ENCODE measurements at regions not wholly inside any gene's neighbourhood (a gene's known extent, or its start where the extent isn't known, plus 50 kb on each side); places are given as distances from the start of the nearest gene placed in this dataset.

- Histone ChIP-seq H3K4me1 (ENCODE audit: control insufficient read depth in 2 of 3, insufficient read depth in 2 of 3, low read depth in 1 of 3, low read length in 3 of 3) (no peaks in the 10 kb centered on the region), H3K9ac (ENCODE audit: low read length in 3 of 3) (no peak overlapping the region), H3K27me3 (ENCODE audit: control insufficient read depth, insufficient read depth, low read length) (no peaks in the 10 kb centered on the region), H3K36me3 (ENCODE audit: control insufficient read depth in 2 of 3, insufficient read depth in 3 of 3, low read length in 3 of 3) (no peaks in the 10 kb centered on the region), H3K27ac (ENCODE audit: low read depth in 2 of 2, low read length in 2 of 2) (no peak overlapping the region), H3K9me3 (ENCODE audit: control insufficient read depth in 2 of 3, insufficient read depth in 1 of 3, low read length in 3 of 3) (no peaks in the 10 kb centered on the region), H3K4me3 (ENCODE audit: low read length in 3 of 3) (no peak overlapping the region)
- DNase-seq (no peak), FAIRE-seq (no peak)
- intact Hi-C loops (cut with DNase I) = no loop called here
- TF ChIP-seq, protein P1, sequence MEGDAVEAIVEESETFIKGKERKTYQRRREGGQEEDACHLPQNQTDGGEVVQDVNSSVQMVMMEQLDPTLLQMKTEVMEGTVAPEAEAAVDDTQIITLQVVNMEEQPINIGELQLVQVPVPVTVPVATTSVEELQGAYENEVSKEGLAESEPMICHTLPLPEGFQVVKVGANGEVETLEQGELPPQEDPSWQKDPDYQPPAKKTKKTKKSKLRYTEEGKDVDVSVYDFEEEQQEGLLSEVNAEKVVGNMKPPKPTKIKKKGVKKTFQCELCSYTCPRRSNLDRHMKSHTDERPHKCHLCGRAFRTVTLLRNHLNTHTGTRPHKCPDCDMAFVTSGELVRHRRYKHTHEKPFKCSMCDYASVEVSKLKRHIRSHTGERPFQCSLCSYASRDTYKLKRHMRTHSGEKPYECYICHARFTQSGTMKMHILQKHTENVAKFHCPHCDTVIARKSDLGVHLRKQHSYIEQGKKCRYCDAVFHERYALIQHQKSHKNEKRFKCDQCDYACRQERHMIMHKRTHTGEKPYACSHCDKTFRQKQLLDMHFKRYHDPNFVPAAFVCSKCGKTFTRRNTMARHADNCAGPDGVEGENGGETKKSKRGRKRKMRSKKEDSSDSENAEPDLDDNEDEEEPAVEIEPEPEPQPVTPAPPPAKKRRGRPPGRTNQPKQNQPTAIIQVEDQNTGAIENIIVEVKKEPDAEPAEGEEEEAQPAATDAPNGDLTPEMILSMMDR (IDR thresholded peaks at IDR 0.05; ENCODE audit: borderline replicate concordance, extremely low read depth, insufficient read depth) = no peak
Measured at GRCh38 chr10:10010397-10010796, 1007.3 kb upstream of the CELF2 start.

GRCh38 chr10:10014846-10015245 lies 1002.8 kb upstream of the CELF2 start:
- TF ChIP-seq, protein P1 (IDR thresholded peaks at IDR 0.05; ENCODE audit: borderline replicate concordance, extremely low read depth, insufficient read depth) = no peak
- DNase-seq (no peak), FAIRE-seq (no peak)
- no peaks in the 10 kb centered on the region for H3K36me3 ChIP-seq (ENCODE audit: control insufficient read depth in 2 of 3, insufficient read depth in 3 of 3, low read length in 3 of 3)
- H3K27me3 ChIP-seq (ENCODE audit: control insufficient read depth, insufficient read depth, low read length) = no peaks in the 10 kb centered on the region
- H3K9me3 ChIP-seq (ENCODE audit: control insufficient read depth in 2 of 3, insufficient read depth in 1 of 3, low read length in 3 of 3) = no peaks in the 10 kb centered on the region
- no peak overlapping the region for H3K27ac ChIP-seq (ENCODE audit: low read depth in 2 of 2, low read length in 2 of 2)
- no peak overlapping the region for H3K9ac ChIP-seq (ENCODE audit: low read length in 3 of 3)
- intact Hi-C loops (cut with DNase I) = no loop called here
- H3K4me3 ChIP-seq (ENCODE audit: low read length in 3 of 3) = no peak overlapping the region
- H3K4me1 ChIP-seq (ENCODE audit: control insufficient read depth in 2 of 3, insufficient read depth in 2 of 3, low read depth in 1 of 3, low read length in 3 of 3) = no peaks in the 10 kb centered on the region

DNA sequence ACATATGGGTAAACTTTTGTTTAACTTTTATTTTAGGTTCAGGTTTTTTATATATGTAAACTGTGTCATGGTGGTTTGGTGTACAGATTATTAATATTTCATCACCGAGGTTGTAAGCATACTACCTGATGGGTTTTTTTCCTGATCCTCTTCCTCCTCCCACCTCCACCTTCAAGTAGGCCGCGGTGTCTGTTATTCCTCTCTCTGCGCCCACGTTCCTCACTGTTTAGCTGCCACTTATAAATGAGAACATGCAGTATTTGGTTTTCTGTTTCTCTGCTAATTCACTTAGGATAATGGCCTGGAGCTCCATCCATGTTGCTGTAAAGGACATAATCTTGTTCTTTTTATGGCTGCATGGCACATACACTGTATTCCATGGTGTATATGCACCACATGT lies 1000.0 kb upstream of the CELF2 start:
- Histone ChIP-seq H3K27me3 (ENCODE audit: control insufficient read depth, insufficient read depth, low read length) (no peaks in the 10 kb centered on the region), H3K9ac (ENCODE audit: low read length in 3 of 3) (no peak overlapping the region), H3K4me1 (ENCODE audit: control insufficient read depth in 2 of 3, insufficient read depth in 2 of 3, low read depth in 1 of 3, low read length in 3 of 3) (no peaks in the 10 kb centered on the region), H3K4me3 (ENCODE audit: low read length in 3 of 3) (no peak overlapping the region), H3K9me3 (ENCODE audit: control insufficient read depth in 2 of 3, insufficient read depth in 1 of 3, low read length in 3 of 3) (no peaks in the 10 kb centered on the region), H3K27ac (ENCODE audit: low read depth in 2 of 2, low read length in 2 of 2) (no peak overlapping the region), H3K36me3 (ENCODE audit: control insufficient read depth in 2 of 3, insufficient read depth in 3 of 3, low read length in 3 of 3) (no peaks in the 10 kb centered on the region)
- DNase-seq (no peak), FAIRE-seq (no peak)
- TF ChIP-seq, protein P1 (IDR thresholded peaks at IDR 0.05; ENCODE audit: borderline replicate concordance, extremely low read depth, insufficient read depth) = no peak
- intact Hi-C loops (cut with DNase I) = no loop called here

GRCh38 chr10:10020945-10021344 lies 996.7 kb upstream of the CELF2 start:
- DNase-seq (peak in 1 of 5 donors; percentile 17), FAIRE-seq (no peak)
- Histone ChIP-seq H3K27ac (ENCODE audit: low read depth in 2 of 2, low read length in 2 of 2) (no peak overlapping the region), H3K9ac (ENCODE audit: low read length in 3 of 3) (no peak overlapping the region), H3K36me3 (ENCODE audit: control insufficient read depth in 2 of 3, insufficient read depth in 3 of 3, low read length in 3 of 3) (no peaks in the 10 kb centered on the region), H3K27me3 (ENCODE audit: control insufficient read depth, insufficient read depth, low read length) (no peaks in the 10 kb centered on the region), H3K4me3 (ENCODE audit: low read length in 3 of 3) (no peak overlapping the region), H3K4me1 (ENCODE audit: control insufficient read depth in 2 of 3, insufficient read depth in 2 of 3, low read depth in 1 of 3, low read length in 3 of 3) (no peaks in the 10 kb centered on the region), H3K9me3 (ENCODE audit: control insufficient read depth in 2 of 3, insufficient read depth in 1 of 3, low read length in 3 of 3) (no peaks in the 10 kb centered on the region)
- intact Hi-C loops (cut with DNase I) = no loop called here
- TF ChIP-seq, protein P1 (IDR thresholded peaks at IDR 0.05; ENCODE audit: borderline replicate concordance, extremely low read depth, insufficient read depth) = no peak

All from kidney (tissue), 13 donors.